ENCODE measurements at regions not wholly inside any gene's neighbourhood (a gene's known extent, or its start where the extent isn't known, plus 50 kb on each side); places are given as distances from the start of the nearest gene placed in this dataset.

GRCh38 chr5:56349461-56349860, 116.3 kb upstream of the ANKRD55 start:
- no peak for TF ChIP-seq POLR2A (IDR thresholded peaks at IDR 0.05; ENCODE audit: low read length)
- no peak for TF ChIP-seq GATA1 (IDR thresholded peaks at IDR 0.05; ENCODE audit: low read depth, low read length)

Data from erythroblast (primary cell).